ENCODE measurements at regions not wholly inside any gene's neighbourhood (a gene's known extent, or its start where the extent isn't known, plus 50 kb on each side); places are given as distances from the start of the nearest gene placed in this dataset.

DNA sequence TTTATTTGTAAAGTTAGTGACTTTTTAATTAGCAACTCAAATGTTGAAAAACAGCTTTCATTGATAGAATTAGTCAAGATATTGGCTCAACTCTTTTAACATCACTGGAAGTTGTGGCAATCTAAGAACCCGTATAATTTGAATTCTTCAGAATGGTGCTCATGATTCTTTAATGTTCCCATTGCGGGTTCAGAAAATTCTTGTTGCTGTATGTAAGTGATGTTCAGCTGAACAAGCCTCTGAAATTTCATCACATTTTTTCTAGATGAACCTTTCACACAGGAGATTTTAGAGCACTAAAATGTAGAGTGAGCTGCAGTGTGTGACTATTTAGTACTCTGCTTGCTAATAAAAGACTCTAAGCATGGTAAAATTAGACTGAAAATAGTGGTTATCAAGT, 1317.7 kb downstream of the FSTL5 start:
- Histone ChIP-seq H4K20me1 (ENCODE audit: insufficient read depth) (no peaks in the 10 kb centered on the region), H3K36me3 (ENCODE audit: control insufficient read depth in 1 of 2, insufficient read depth in 2 of 2, low read length in 2 of 2) (no peaks in the 10 kb centered on the region), H3K9me2 (ENCODE audit: insufficient read depth) (no peaks in the 10 kb centered on the region), H3K27me3 (ENCODE audit: insufficient read depth, low read length) (no peaks in the 10 kb centered on the region), H3K79me2 (ENCODE audit: insufficient read depth, low read length) (no peaks in the 10 kb centered on the region), H3K4me2 (ENCODE audit: low read length) (no peak overlapping the region), H3K9ac (ENCODE audit: low read length) (no peak overlapping the region), H3K9me3 (ENCODE audit: control insufficient read depth in 1 of 2, insufficient read depth in 1 of 2, low read depth in 1 of 2, low read length in 2 of 2) (no peaks in the 10 kb centered on the region), H3K4me1 (ENCODE audit: control insufficient read depth in 1 of 2, insufficient read depth in 2 of 2, low read length in 2 of 2) (no peaks in the 10 kb centered on the region), H3K27ac (ENCODE audit: low read depth, low read length) (no peak overlapping the region), H3K4me3 (replicated peaks in 1 of 2; ENCODE audit: low read depth in 1 of 2, low read length in 2 of 2) (no peak overlapping the region), H2AFZ (ENCODE audit: low read depth, low read length, poor library complexity, severe bottlenecking) (no peak overlapping the region)
- no TSS peak for BruUV-seq (replicated peaks)
- DNase-seq (ENCODE audit: low read depth, low spot score) (no peak), ATAC-seq (no peak)
- CTCF ChIA-PET = no interaction called here
- TF ChIP-seq YY1 (IDR thresholded peaks at IDR 0.05; ENCODE audit: extremely low read depth, insufficient replicate concordance, low read depth, low read length) = no peak
- TF ChIP-seq ZNF274 (IDR thresholded peaks at IDR 0.05; ENCODE audit: low read depth, low read length) = no peak
- TF ChIP-seq, protein P1, sequence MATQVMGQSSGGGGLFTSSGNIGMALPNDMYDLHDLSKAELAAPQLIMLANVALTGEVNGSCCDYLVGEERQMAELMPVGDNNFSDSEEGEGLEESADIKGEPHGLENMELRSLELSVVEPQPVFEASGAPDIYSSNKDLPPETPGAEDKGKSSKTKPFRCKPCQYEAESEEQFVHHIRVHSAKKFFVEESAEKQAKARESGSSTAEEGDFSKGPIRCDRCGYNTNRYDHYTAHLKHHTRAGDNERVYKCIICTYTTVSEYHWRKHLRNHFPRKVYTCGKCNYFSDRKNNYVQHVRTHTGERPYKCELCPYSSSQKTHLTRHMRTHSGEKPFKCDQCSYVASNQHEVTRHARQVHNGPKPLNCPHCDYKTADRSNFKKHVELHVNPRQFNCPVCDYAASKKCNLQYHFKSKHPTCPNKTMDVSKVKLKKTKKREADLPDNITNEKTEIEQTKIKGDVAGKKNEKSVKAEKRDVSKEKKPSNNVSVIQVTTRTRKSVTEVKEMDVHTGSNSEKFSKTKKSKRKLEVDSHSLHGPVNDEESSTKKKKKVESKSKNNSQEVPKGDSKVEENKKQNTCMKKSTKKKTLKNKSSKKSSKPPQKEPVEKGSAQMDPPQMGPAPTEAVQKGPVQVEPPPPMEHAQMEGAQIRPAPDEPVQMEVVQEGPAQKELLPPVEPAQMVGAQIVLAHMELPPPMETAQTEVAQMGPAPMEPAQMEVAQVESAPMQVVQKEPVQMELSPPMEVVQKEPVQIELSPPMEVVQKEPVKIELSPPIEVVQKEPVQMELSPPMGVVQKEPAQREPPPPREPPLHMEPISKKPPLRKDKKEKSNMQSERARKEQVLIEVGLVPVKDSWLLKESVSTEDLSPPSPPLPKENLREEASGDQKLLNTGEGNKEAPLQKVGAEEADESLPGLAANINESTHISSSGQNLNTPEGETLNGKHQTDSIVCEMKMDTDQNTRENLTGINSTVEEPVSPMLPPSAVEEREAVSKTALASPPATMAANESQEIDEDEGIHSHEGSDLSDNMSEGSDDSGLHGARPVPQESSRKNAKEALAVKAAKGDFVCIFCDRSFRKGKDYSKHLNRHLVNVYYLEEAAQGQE (IDR thresholded peaks at IDR 0.05; ENCODE audit: low read depth) = no peak
- TF ChIP-seq SIN3A (IDR thresholded peaks at IDR 0.05; ENCODE audit: low read depth) = no peak
- no peak for TF ChIP-seq TCF7L2 (IDR thresholded peaks at IDR 0.05; ENCODE audit: borderline replicate concordance, extremely low read depth, insufficient read depth, insufficient read length)
- TF ChIP-seq, protein P2, sequence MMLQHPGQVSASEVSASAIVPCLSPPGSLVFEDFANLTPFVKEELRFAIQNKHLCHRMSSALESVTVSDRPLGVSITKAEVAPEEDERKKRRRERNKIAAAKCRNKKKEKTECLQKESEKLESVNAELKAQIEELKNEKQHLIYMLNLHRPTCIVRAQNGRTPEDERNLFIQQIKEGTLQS (IDR thresholded peaks at IDR 0.05) = no peak
- TF ChIP-seq, protein P3, sequence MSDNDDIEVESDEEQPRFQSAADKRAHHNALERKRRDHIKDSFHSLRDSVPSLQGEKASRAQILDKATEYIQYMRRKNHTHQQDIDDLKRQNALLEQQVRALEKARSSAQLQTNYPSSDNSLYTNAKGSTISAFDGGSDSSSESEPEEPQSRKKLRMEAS (IDR thresholded peaks at IDR 0.05) = no peak
- TF ChIP-seq ZFX (IDR thresholded peaks at IDR 0.05) = no peak
- no peak for TF ChIP-seq FOSL1 (IDR thresholded peaks at IDR 0.05; ENCODE audit: low read depth)
- TF ChIP-seq, protein P4, sequence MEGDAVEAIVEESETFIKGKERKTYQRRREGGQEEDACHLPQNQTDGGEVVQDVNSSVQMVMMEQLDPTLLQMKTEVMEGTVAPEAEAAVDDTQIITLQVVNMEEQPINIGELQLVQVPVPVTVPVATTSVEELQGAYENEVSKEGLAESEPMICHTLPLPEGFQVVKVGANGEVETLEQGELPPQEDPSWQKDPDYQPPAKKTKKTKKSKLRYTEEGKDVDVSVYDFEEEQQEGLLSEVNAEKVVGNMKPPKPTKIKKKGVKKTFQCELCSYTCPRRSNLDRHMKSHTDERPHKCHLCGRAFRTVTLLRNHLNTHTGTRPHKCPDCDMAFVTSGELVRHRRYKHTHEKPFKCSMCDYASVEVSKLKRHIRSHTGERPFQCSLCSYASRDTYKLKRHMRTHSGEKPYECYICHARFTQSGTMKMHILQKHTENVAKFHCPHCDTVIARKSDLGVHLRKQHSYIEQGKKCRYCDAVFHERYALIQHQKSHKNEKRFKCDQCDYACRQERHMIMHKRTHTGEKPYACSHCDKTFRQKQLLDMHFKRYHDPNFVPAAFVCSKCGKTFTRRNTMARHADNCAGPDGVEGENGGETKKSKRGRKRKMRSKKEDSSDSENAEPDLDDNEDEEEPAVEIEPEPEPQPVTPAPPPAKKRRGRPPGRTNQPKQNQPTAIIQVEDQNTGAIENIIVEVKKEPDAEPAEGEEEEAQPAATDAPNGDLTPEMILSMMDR (IDR thresholded peaks at IDR 0.05 in 2 of 3, conservative IDR thresholded peaks at IDR 0.05 in 1 of 3; ENCODE audit: borderline replicate concordance in 1 of 3, insufficient read depth in 1 of 3, low read depth in 2 of 3, low read length in 2 of 3) = no peak
- TF ChIP-seq EZH2 (IDR thresholded peaks at IDR 0.05) = no peak
- no peak for TF ChIP-seq EGR1 (IDR thresholded peaks at IDR 0.05; ENCODE audit: low read depth)
- no peak for TF ChIP-seq JUND (IDR thresholded peaks at IDR 0.05)
- no peak for TF ChIP-seq CBX3 (IDR thresholded peaks at IDR 0.05; ENCODE audit: low read depth)
- TF ChIP-seq RAD21 (IDR thresholded peaks at IDR 0.05; ENCODE audit: low read depth) = no peak
- intact Hi-C loops (cut with micrococcal nuclease) = no loop called here
- POLR2A ChIA-PET = no interaction called here
- RAD21 ChIA-PET (ENCODE audit: low non-redundant PET in 1 of 2, low total read pairs in 2 of 2, uncharacterized antibody in 2 of 2, unreplicated experiment in 2 of 2) = no interaction called here

All from HCT116 (cell line).